Kasumi-1 (cell line): ENCODE measurements at regions not wholly inside any gene's neighbourhood (a gene's known extent, or its start where the extent isn't known, plus 50 kb on each side); places are given as distances from the start of the nearest gene placed in this dataset.

Experiments
- DNase-seq, 2 experiments: peaks; one replicate each; lab custom pipeline; 2025; lab: John Stamatoyannopoulos, UW

- DNase-seq: no peak
Observed at GRCh38 chr1:228849011-228849541, 113.8 kb downstream of the RHOU start.

GRCh38 chr1:228850141-228851100, 115.1 kb downstream of the RHOU start:
- DNase-seq: peak in 1 of 2 experiments; percentile 13

DNA sequence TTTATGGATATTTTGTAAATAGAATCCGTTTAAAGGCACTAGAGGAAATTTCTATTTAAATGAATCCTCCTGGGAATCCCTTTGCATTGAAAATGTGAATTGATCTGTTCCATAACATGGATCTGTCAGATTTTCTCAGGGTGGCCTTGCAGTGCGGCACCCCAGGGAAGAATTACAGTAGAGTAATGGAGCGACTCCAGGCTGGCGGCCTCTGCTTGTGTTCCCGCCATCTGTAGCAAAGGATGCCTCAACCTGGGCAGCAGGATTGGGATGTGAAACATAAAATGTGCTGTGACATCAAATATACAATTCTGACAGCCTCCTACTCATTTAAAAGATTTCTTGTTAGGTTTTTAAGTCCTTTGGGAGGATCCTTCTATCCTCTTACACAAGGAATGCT, 115.9 kb downstream of the RHOU start:
- DNase-seq: no peak

GRCh38 chr1:228851618-228852017, 116.3 kb downstream of the RHOU start:
- no peak for DNase-seq

DNA sequence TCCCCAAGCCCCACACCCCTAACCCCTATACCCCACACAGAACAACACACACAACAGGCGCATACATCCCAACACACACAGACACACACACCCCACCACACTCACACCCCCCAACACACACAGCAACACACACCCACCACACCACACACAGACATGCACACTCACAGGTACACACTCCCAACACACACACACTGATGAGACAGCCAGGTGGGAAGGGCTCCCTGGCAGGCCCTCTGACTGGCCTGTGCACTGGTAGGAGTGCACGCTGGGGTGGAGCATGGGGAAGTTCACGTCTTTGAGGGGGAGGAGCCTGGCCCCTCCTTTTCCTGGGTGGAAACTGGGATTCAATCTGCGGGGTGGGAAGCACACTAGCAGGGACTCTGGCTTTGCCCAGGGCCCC, 116.7 kb downstream of the RHOU start:
- no peak for DNase-seq

- no peak for DNase-seq
Observed at GRCh38 chr1:228852511-228853088, 117.3 kb downstream of the RHOU start.

- no peak for DNase-seq
Observed at GRCh38 chr1:228853191-228853590, 117.9 kb downstream of the RHOU start.

- no peak for DNase-seq
Observed at GRCh38 chr1:228853637-228854036, 118.4 kb downstream of the RHOU start.

DNA sequence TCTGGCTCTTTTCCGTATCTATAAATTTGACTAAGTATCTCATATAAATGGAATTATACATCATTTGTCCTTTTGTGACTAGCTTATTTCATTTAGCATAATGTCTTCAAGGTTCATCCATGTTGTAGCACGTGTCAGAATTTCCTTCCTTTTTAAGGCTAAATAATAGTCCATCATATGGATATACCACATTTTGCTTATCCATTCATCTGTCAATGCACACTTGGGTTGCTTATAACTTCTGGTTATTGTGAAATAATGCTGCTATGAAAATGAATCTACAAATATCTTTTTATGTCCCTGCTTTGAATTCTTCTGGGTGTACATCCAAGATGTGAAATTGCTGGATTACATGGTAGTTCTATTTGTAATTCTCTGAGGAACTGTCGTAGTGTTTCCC, 119.6 kb downstream of the RHOU start:
- no peak for DNase-seq

DNA sequence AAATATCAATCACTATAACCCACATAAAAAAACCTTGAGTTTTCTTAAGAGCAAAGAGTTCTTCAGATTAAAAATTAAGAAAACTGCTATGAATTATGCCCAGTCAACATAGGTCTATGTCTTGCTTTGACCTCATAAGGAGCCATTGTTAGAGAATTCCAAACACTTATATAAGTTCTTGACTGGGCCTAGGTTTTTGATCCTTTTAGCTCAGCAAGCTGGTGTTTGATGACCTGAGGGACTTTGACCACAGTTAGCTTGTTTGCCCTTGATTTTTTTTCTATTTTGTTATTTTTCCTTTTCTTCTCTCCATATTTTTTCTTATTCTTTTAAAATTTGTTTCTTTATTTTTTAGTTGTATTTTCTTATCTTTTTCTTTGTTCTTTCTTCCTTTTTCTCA, 122.3 kb downstream of the RHOU start:
- no peak for DNase-seq

GRCh38 chr1:228860911-228861831, 125.9 kb downstream of the RHOU start:
- no peak for DNase-seq

DNA sequence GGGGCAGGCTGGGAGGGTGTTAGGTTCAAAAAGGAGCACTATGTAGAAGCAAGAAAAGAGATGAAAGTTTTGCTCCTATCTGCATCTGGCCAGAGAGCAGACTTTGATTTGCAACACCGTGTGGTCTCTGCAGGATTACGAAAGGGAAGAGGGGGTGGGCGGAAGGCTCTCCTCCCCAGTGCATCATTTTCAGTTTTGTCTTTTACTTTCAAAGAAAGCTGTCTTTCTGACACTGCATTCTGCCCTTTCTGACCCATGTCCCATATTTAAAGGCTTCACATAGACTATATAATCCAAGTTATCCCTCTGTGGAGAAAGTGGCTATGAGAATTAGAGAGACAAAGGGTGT, 126.5 kb downstream of the RHOU start:
- DNase-seq: no peak

- no peak for DNase-seq
Observed at GRCh38 chr1:228862542-228863505, 127.5 kb downstream of the RHOU start.

- DNase-seq: no peak
Observed at GRCh38 chr1:228863776-228864175, 128.5 kb downstream of the RHOU start.

- DNase-seq: no peak
Observed at GRCh38 chr1:228865627-228866330, 130.5 kb downstream of the RHOU start.

- no peak for DNase-seq
Observed at GRCh38 chr1:228866468-228866867, 131.2 kb downstream of the RHOU start.

- DNase-seq: no peak
Observed at GRCh38 chr1:228867108-228867950, 132.1 kb downstream of the RHOU start.

GRCh38 chr1:228867951-228868730, 132.9 kb downstream of the RHOU start:
- DNase-seq: no peak

GRCh38 chr1:228868731-228869024, 133.4 kb downstream of the RHOU start:
- DNase-seq: no peak
